H1 (cell line): ENCODE measurements at regions not wholly inside any gene's neighbourhood (a gene's known extent, or its start where the extent isn't known, plus 50 kb on each side); places are given as distances from the start of the nearest gene placed in this dataset.

Source experiments
- CBX5 ChIP-seq: fragments of 300-800, 300-1000 bp; sonication (generic); IDR thresholded peaks from 2 replicates; pipeline ENCODE4 v1.7.1; 2016; ENCODE audit warnings: antibody characterized with exemption, low read length, low read depth
- CTCF ChIP-seq, 3 experiments: IDR thresholded peaks; 1 replicate in 2 of 3; 2 replicates in 1 of 3; pipeline versions ENCODE4 v1.5.1 to v1.6.1; 2011; ENCODE audit warnings: low read length in 3 of 3, mild to moderate bottlenecking in 3 of 3, inconsistent platforms in 2 of 3, low read depth in 1 of 3, moderate library complexity in 1 of 3; ENCODE audit not compliant: insufficient read depth in 1 of 3; ENCODE audit errors: control extremely low read depth in 1 of 3
- EP300 ChIP-seq, 2 experiments: IDR thresholded peaks; 1 replicate in 1 of 2; 2 replicates in 1 of 2; pipeline ENCODE4 v1.6.1; 2011 to 2012; ENCODE audit warnings: low read depth in 2 of 2, low read length in 2 of 2, mild to moderate bottlenecking in 2 of 2, borderline replicate concordance in 1 of 2, inconsistent platforms in 1 of 2, moderate library complexity in 1 of 2
- GABPA ChIP-seq: IDR thresholded peaks from 2 replicates; pipeline ENCODE4 v1.6.1; 2011; ENCODE audit warnings: mild to moderate bottlenecking, low read length, moderate library complexity, borderline replicate concordance; ENCODE audit not compliant: insufficient read depth
- GTF2F1 ChIP-seq: IDR thresholded peaks from 2 replicates; pipeline ENCODE4 v1.6.1; 2012; ENCODE audit warnings: low read depth, low read length, improper control_type of control experiment, borderline replicate concordance
- POLR2A ChIP-seq, 2 experiments: IDR thresholded peaks; 1 replicate in 1 of 2; 2 replicates in 1 of 2; pipeline ENCODE4 v1.6.1; 2011; ENCODE audit warnings: low read depth in 2 of 2, low read length in 2 of 2, mild to moderate bottlenecking in 2 of 2; ENCODE audit errors: control extremely low read depth in 1 of 2
- POLR2AphosphoS5 ChIP-seq: IDR thresholded peaks from 2 replicates; pipeline ENCODE4 v1.6.1; 2011; ENCODE audit warnings: low read depth, low read length
- SIN3A ChIP-seq, 2 experiments: IDR thresholded peaks in 1 of 2; conservative IDR thresholded peaks in 1 of 2; 2 replicates each; pipeline ENCODE4 v1.6.1; 2011 to 2012; ENCODE audit warnings: low read length in 2 of 2, improper control_type of control experiment in 1 of 2, low read depth in 1 of 2, mild to moderate bottlenecking in 1 of 2
- TBP ChIP-seq: IDR thresholded peaks from 2 replicates; pipeline ENCODE4 v1.6.1; 2011; ENCODE audit warnings: low read depth, low read length, improper control_type of control experiment
- TCF12 ChIP-seq: IDR thresholded peaks from 2 replicates; pipeline ENCODE4 v1.6.1; 2011; ENCODE audit warnings: low read depth, mild to moderate bottlenecking, low read length
- TF ChIP-seq, protein P1 (sequence below): IDR thresholded peaks from 2 replicates; pipeline ENCODE4 v1.6.1; 2011; ENCODE audit warnings: low read depth, mild to moderate bottlenecking, low read length; ENCODE audit not compliant: insufficient read depth

GRCh38 chr3:168860028-168860427 is 764.3 kb upstream of the GOLIM4 start:
- TF ChIP-seq CTCF (IDR thresholded peaks at IDR 0.05; ENCODE audit: control extremely low read depth in 1 of 3, insufficient read depth in 1 of 3, low read depth in 1 of 3, low read length in 3 of 3), result no peak
- TF ChIP-seq GABPA, result no peak
- TF ChIP-seq, protein P1, sequence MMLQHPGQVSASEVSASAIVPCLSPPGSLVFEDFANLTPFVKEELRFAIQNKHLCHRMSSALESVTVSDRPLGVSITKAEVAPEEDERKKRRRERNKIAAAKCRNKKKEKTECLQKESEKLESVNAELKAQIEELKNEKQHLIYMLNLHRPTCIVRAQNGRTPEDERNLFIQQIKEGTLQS, result no peak
- no peak for TF ChIP-seq POLR2A (IDR thresholded peaks at IDR 0.05; ENCODE audit: control extremely low read depth in 1 of 2, low read depth in 2 of 2, low read length in 2 of 2)
- TF ChIP-seq POLR2AphosphoS5, result no peak
- TF ChIP-seq SIN3A (conservative IDR thresholded peaks at IDR 0.05 in 1 of 2, IDR thresholded peaks at IDR 0.05 in 1 of 2; ENCODE audit: low read depth in 1 of 2, low read length in 2 of 2), result no peak
- no peak for TF ChIP-seq TCF12
- no peak for TF ChIP-seq GTF2F1
- TF ChIP-seq TBP, result no peak
- TF ChIP-seq EP300 (IDR thresholded peaks at IDR 0.05; ENCODE audit: borderline replicate concordance in 1 of 2, low read depth in 2 of 2, low read length in 2 of 2), result no peak
- TF ChIP-seq CBX5, result no peak
